KG1 (cell line): ENCODE measurements at regions not wholly inside any gene's neighbourhood (a gene's known extent, or its start where the extent isn't known, plus 50 kb on each side); places are given as distances from the start of the nearest gene placed in this dataset.
"Not testable (repeated sequence)": the region's sequence is repeated elsewhere in the genome, so short reads cannot be mapped to it uniquely, and the experiment has no call there.

Source experiments
- DNase-seq: peaks from one replicate; lab custom pipeline; 2025; lab: John Stamatoyannopoulos, UW

GRCh38 chr17:63173903-63174302 lies 207.9 kb downstream of the TANC2 start:
- DNase-seq = no peak

- no peak for DNase-seq
These were observed 212.5 kb downstream of the TANC2 start for GRCh38 chr17:63178530-63178929.

DNA sequence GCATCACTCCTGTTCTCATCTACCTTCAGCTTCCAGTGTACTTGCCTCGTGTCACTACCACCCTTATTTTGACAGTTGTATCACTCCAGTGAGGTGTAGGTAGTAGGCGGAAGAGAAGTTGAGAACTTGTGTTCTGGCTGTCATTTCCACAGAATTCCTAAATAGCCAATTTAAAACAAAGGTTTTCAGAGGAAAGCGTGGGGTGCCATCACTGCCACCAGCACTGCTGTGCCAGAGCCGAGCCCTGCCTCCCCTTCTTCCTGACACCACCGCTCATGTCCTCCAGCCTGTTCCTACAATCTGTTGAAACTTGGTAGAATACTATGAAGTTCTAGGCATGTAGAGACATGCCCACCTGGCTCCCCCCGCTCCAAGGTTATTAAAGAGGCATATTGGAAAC lies 215.8 kb downstream of the TANC2 start:
- DNase-seq = no peak

GRCh38 chr17:63185420-63185819 lies 219.4 kb downstream of the TANC2 start:
- DNase-seq = no peak

GRCh38 chr17:63189082-63189481 lies 223.0 kb downstream of the TANC2 start:
- DNase-seq = no peak

- no peak for DNase-seq
These were observed 223.9 kb downstream of the TANC2 start for GRCh38 chr17:63189930-63190329.

GRCh38 chr17:63190821-63191370 lies 224.9 kb downstream of the TANC2 start:
- DNase-seq = no peak

GRCh38 chr17:63191610-63192009 lies 225.6 kb downstream of the TANC2 start:
- no peak for DNase-seq

- no peak for DNase-seq
These were observed 227.8 kb downstream of the TANC2 start for GRCh38 chr17:63193827-63194226.

- no peak for DNase-seq
These were observed 230.8 kb downstream of the TANC2 start for GRCh38 chr17:63196772-63197335.

- DNase-seq = no peak
These were observed 237.6 kb downstream of the TANC2 start for GRCh38 chr17:63203652-63204051.

DNA sequence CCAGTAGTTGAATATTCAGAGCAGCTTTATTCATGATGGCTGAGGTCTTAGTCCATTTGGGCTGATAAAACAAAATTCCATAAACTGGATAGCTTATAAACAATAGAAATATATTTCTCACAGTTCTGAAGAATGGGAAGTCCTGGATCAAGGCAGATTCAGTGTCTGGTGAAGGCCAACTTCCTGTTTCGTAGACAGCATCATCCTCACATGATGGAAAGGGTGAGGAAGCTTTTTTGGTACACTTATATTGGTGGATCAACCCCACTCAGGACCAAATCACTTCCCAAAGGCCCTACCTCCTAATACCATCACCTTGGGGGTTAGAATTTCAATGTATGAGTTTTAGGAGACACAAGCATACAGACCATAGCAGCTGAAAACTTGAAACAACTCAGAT lies 224.2 kb downstream of the CYB561 start:
- no peak for DNase-seq

DNA sequence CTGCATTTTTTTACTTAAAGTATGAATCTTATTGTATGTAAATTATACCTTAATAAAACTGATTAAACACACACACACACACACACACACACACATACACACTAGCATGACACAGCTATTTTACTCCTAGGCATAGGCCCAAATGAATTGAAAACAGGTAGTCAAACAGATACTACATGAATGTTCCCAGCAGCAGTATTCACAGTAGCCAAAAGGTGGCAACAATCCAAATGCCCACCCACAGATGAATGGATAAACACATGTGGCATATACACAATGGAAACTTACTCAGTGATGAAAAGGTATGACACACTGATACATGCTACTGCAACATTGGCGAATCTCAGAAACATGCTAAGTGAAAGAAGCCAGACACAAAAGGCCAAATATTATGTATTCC lies 223.5 kb downstream of the CYB561 start:
- DNase-seq = no peak

DNA sequence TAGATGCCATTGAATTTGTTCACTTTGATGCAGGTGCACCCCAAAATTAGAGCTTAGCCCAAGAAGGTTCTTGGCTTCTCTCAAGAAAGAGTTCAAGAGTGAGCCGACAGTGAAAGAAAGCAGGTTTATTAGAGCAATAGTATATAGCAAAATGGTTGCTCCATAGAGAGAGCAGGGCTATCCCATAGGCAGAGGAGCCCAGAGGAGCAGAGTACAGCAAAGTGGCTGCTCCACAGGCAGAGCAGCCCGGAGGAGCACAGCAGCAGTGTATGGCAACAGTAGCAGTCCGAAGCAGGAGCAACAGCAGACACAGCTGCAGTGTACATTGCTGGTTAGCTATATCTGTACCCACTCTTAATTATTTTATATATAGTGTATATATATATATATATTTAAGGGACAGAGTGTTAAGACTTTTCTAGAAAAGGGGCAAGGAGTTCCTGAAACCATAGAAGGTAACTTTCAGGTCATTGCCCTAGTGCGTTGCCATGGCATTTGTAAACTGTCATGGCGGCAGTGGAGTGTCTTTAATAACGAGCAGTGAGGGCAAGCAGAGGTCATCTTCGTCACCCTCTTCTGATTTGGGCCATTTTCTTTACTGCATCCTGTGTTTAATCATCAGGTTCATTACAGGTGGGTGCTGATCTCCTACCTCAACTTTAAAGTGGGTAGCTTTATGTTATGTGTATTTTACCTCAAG lies 222.7 kb downstream of the CYB561 start:
- no peak for DNase-seq

DNA sequence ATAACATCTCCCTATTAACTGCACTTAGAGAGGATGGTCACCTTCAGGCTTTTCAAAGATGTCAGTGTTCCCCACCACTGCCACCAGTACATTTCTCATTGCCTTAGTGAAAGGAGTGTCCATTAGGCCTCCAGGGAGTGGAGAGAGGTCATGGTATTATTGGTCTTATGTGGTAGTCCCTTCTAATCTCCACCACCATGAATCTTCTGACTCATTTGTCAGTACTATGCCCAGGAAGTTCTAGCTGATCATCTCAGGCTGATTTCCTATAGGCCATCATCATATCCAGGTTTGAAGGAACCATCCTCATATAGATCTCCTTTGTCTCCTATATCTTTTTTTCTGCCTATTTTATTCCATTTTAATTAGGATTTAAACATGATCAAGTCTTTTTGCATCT lies 221.5 kb downstream of the CYB561 start:
- no peak for DNase-seq

DNA sequence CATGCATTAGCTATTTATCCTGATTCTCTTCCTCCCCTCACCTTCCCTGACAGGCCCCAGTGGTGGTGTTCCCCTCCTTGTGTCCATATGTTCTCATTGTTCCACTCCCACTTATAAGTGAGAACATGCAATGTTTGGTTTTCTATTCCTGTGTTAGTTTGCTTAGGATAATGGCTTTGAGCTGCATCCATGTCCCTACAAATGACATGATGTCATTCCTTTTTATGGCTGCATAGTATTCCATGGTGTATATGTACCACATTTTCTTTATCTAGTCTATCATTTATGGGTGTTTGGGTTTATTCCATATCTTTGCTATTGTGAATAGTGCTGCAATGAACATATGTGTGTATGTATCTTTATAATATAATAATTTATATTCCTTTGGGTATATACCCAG lies 219.4 kb downstream of the CYB561 start:
- not testable (repeated sequence) for DNase-seq

- DNase-seq = not testable (repeated sequence)
These were observed 215.0 kb downstream of the CYB561 start for GRCh38 chr17:63231015-63231620.

DNA sequence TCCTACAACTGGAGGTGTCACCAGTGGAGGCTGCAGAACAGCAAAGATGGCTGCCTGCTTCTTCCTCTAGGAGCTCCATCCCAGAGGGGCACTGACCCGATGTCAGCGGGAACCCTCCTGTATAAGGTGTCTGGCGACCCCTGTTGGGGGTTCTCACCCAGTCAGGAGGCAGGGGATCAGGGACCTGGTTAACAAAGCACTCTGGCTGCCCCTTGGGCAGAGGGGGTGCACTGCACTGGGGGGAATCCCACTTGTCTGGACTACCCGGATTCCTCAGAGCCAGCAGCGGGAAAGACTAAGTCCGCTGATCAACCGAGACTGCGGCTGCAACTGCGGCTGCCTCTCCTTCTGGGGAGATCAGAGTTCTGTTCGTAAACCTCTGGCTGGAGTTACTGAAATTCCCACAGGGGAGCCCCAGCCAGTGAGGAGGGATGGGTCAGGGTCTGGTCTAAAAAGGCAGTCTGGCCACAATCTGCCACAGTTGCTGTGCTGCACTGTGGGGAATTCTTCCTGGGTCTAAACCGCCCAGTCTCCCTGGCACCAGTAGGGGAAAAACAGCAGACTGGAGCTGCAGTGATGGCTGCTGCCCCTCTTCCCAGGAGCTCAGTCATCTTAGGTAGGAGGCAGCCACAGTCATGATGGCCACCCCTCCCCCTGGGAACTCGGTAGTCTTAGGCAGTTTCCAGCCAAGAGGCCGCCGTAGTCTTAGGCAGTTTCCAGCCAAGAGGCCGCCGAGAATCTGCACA lies 213.4 kb downstream of the CYB561 start:
- no peak for DNase-seq

DNA sequence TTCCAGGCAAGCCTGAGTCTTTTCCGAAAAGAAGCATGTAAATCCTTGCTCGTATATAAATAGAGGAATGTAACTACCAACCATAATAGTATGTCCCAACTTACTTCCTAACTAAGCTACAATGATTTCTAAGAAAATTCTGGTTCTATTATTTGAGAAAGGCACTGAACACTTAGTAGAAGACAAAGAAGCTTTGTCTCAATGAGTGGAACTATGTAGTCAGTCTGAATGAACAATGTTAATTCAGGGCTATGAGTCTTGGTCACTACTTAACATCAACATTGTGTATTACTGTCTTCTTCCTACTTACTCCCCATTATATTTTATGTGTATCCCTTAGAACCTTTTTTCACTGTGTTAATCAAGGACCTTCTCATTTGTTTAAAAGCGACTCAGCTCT lies 206.0 kb downstream of the CYB561 start:
- DNase-seq = no peak

DNA sequence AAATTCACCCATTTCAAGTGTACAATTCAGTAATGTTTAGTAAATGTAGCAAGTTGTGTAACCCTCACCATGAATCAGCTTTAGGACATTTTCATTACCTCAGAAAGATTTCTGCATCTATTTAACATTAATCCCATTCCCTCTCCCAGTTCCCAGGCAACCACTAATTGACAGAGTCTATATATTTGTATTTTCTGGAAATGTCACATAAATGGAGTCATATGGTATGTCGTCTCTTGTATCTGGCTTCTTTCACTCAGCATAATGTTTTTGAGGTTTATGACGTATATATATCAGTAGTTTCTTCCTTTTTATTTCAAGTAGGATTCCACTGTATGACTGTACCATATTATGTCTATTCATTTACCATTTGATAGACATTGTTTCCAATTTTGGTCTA lies 199.8 kb downstream of the CYB561 start:
- DNase-seq = no peak

- DNase-seq = no peak
These were observed 198.4 kb downstream of the CYB561 start for GRCh38 chr17:63247706-63248105.

GRCh38 chr17:63249256-63250004 lies 196.7 kb downstream of the CYB561 start:
- no peak for DNase-seq
